GM18507 (cell line): ENCODE measurements at regions not wholly inside any gene's neighbourhood (a gene's known extent, or its start where the extent isn't known, plus 50 kb on each side); places are given as distances from the start of the nearest gene placed in this dataset.

ENCODE experiments used
- DNase-seq: peaks from one replicate; pipeline ENCODE4 v3.0.0; 2011; ENCODE audit warnings: low read depth; ENCODE audit not compliant: insufficient read length; ENCODE audit errors: extremely low spot score
- FAIRE-seq: peaks from 2 replicates; lab custom pipeline; 2011; peaks lifted over from hg19 to GRCh38; lab: Jason Lieb, UNC

- FAIRE-seq = no peak
Observed at GRCh38 chr10:1939016-1939415, 201.7 kb upstream of the ADARB2 start.

GRCh38 chr10:1938317-1938716 is 201.0 kb upstream of the ADARB2 start:
- FAIRE-seq (no peak), DNase-seq (no peak)

More at GRCh38 chr10:1939016-1939415, 201.7 kb upstream of the ADARB2 start:
- DNase-seq = no peak

- DNase-seq (no peak), FAIRE-seq (no peak)
Observed at GRCh38 chr10:1935912-1936311, 198.6 kb upstream of the ADARB2 start.

- DNase-seq (no peak), FAIRE-seq (no peak)
Observed at GRCh38 chr10:1933215-1933614, 195.9 kb upstream of the ADARB2 start.

- DNase-seq (no peak), FAIRE-seq (no peak)
Observed at GRCh38 chr10:1932692-1933094, 195.4 kb upstream of the ADARB2 start.

GRCh38 chr10:1928606-1929005 is 191.3 kb upstream of the ADARB2 start:
- FAIRE-seq (no peak), DNase-seq (no peak)

- FAIRE-seq (no peak), DNase-seq (no peak)
Observed at GRCh38 chr10:1923998-1924397, 186.7 kb upstream of the ADARB2 start.

- DNase-seq (no peak), FAIRE-seq (no peak)
Observed at GRCh38 chr10:1923586-1923985, 186.3 kb upstream of the ADARB2 start.

- FAIRE-seq (no peak), DNase-seq (no peak)
Observed at GRCh38 chr10:1920941-1921340, 183.6 kb upstream of the ADARB2 start.

- FAIRE-seq (no peak), DNase-seq (no peak)
Observed at GRCh38 chr10:1920127-1920526, 182.8 kb upstream of the ADARB2 start.

GRCh38 chr10:1911771-1912170 is 174.4 kb upstream of the ADARB2 start:
- DNase-seq = no peak

GRCh38 chr10:1903982-1904381 is 166.7 kb upstream of the ADARB2 start:
- no peak for DNase-seq
- FAIRE-seq = no peak

More at GRCh38 chr10:1911771-1912170, 174.4 kb upstream of the ADARB2 start:
- FAIRE-seq = no peak

GRCh38 chr10:1896153-1896552 is 158.8 kb upstream of the ADARB2 start:
- no peak for DNase-seq
- no peak for FAIRE-seq

GRCh38 chr10:1895691-1896090 is 158.4 kb upstream of the ADARB2 start:
- no peak for FAIRE-seq
- no peak for DNase-seq

GRCh38 chr10:1894912-1895311 is 157.6 kb upstream of the ADARB2 start:
- no peak for DNase-seq
- FAIRE-seq = no peak

GRCh38 chr10:1893941-1894340 is 156.6 kb upstream of the ADARB2 start:
- FAIRE-seq (no peak), DNase-seq (no peak)

- FAIRE-seq (no peak), DNase-seq (no peak)
Observed at GRCh38 chr10:1886039-1886438, 148.7 kb upstream of the ADARB2 start.

GRCh38 chr10:1882728-1883127 is 145.4 kb upstream of the ADARB2 start:
- DNase-seq (no peak), FAIRE-seq (no peak)

GRCh38 chr10:1882180-1882579 is 144.9 kb upstream of the ADARB2 start:
- no peak for FAIRE-seq
- DNase-seq = no peak

- FAIRE-seq (no peak), DNase-seq (no peak)
Observed at GRCh38 chr10:1881636-1882035, 144.3 kb upstream of the ADARB2 start.

- no peak for FAIRE-seq
- DNase-seq = no peak
Observed at GRCh38 chr10:1874533-1874932, 137.2 kb upstream of the ADARB2 start.

- no peak for FAIRE-seq
- DNase-seq = no peak
Observed at GRCh38 chr10:1873661-1874315, 136.5 kb upstream of the ADARB2 start.
